ENCODE measurements at regions not wholly inside any gene's neighbourhood (a gene's known extent, or its start where the extent isn't known, plus 50 kb on each side); places are given as distances from the start of the nearest gene placed in this dataset.
"Not testable (repeated sequence)": the region's sequence is repeated elsewhere in the genome, so short reads cannot be mapped to it uniquely, and the experiment has no call there.

GRCh38 chr21:24509131-24509530 lies 1098.2 kb downstream of the MRPL39 start:
- Mint-ChIP-seq H3K9me3 (ENCODE audit: low read depth) (peaks cover 22% of the 10 kb centered on the region), H3K4me3 (ENCODE audit: low read depth) (no peak overlapping the region), H3K4me1 (ENCODE audit: low read depth) (no peaks in the 10 kb centered on the region), H3K27ac (no peak overlapping the region), H3K27me3 (no peaks in the 10 kb centered on the region), H3K36me3 (ENCODE audit: insufficient read depth) (no peaks in the 10 kb centered on the region)
- DNase-seq (ENCODE audit: low spot score, unreplicated experiment) = no peak
- TF ChIP-seq, protein P1, sequence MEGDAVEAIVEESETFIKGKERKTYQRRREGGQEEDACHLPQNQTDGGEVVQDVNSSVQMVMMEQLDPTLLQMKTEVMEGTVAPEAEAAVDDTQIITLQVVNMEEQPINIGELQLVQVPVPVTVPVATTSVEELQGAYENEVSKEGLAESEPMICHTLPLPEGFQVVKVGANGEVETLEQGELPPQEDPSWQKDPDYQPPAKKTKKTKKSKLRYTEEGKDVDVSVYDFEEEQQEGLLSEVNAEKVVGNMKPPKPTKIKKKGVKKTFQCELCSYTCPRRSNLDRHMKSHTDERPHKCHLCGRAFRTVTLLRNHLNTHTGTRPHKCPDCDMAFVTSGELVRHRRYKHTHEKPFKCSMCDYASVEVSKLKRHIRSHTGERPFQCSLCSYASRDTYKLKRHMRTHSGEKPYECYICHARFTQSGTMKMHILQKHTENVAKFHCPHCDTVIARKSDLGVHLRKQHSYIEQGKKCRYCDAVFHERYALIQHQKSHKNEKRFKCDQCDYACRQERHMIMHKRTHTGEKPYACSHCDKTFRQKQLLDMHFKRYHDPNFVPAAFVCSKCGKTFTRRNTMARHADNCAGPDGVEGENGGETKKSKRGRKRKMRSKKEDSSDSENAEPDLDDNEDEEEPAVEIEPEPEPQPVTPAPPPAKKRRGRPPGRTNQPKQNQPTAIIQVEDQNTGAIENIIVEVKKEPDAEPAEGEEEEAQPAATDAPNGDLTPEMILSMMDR (IDR thresholded peaks at IDR 0.05; ENCODE audit: unreplicated experiment) = no peak

- H3K27me3 Mint-ChIP-seq = no peaks in the 10 kb centered on the region
- DNase-seq (ENCODE audit: low spot score, unreplicated experiment) = no peak
- H3K36me3 Mint-ChIP-seq (ENCODE audit: insufficient read depth) = no peaks in the 10 kb centered on the region
These were observed 1120.3 kb downstream of the MRPL39 start for GRCh38 chr21:24486973-24487372.

DNA sequence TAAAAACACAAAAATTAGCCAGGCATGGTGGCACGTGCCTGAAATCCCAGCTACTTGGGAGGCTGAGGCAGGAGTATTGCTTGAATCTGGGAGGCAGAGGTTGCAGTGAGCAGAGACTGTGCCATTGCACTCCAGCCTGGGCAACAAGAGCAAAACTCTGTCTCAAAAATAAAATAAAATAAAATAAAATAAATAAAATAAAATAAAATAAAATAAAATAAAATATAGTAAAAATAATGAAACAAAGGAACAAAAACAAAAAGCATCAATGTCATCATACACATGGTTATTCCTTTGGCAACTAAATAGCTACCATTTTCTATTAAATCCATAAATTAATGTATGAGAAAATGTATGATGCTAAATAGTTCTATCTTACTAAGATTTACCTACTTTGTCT lies 1123.9 kb downstream of the MRPL39 start:
- H3K4me1 Mint-ChIP-seq (ENCODE audit: low read depth); H3K36me3 Mint-ChIP-seq (ENCODE audit: insufficient read depth); H3K27ac Mint-ChIP-seq; H3K27me3 Mint-ChIP-seq; DNase-seq (ENCODE audit: low spot score, unreplicated experiment); H3K4me3 Mint-ChIP-seq (ENCODE audit: low read depth): not testable (repeated sequence)
- peaks cover 14% of the 10 kb centered on the region for H3K9me3 Mint-ChIP-seq (ENCODE audit: low read depth)

More at GRCh38 chr21:24486973-24487372, 1120.3 kb downstream of the MRPL39 start:
- TF ChIP-seq, protein P1 (IDR thresholded peaks at IDR 0.05; ENCODE audit: unreplicated experiment) = no peak
- Mint-ChIP-seq H3K27ac (no peak overlapping the region), H3K4me1 (ENCODE audit: low read depth) (no peaks in the 10 kb centered on the region), H3K9me3 (ENCODE audit: low read depth) (peaks cover 17% of the 10 kb centered on the region), H3K4me3 (ENCODE audit: low read depth) (no peak overlapping the region)

DNA sequence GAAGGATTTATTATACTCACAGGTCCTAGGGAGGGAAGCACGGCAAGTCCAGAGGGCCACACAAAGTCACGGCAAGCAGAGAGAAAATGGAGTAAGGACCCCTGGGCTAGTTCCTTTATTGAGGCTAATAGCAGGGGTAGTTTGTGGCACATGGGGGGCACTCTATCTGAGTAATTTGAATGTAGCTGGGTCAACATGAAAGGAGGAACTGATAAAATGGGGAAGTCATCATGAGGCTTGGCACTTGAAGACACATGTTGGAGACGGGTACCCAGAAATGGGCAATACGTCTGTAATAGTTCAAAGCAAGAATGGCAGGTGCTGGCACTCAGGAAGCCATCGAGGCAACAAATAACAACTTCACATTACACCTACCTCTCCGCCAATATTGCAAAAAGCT lies 1136.4 kb downstream of the MRPL39 start:
- H3K36me3 Mint-ChIP-seq (ENCODE audit: insufficient read depth) = no peaks in the 10 kb centered on the region
- H3K4me3 Mint-ChIP-seq (ENCODE audit: low read depth) = no peak overlapping the region
- TF ChIP-seq, protein P1 (IDR thresholded peaks at IDR 0.05; ENCODE audit: unreplicated experiment) = no peak
- H3K4me1 Mint-ChIP-seq (ENCODE audit: low read depth) = no peaks in the 10 kb centered on the region
- no peak for DNase-seq (ENCODE audit: low spot score, unreplicated experiment)
- peaks cover 9% of the 10 kb centered on the region for H3K9me3 Mint-ChIP-seq (ENCODE audit: low read depth)
- no peaks in the 10 kb centered on the region for H3K27me3 Mint-ChIP-seq
- no peak overlapping the region for H3K27ac Mint-ChIP-seq

- TF ChIP-seq, protein P1 (IDR thresholded peaks at IDR 0.05; ENCODE audit: unreplicated experiment) = no peak
- Mint-ChIP-seq H3K27me3 (no peaks in the 10 kb centered on the region), H3K27ac (no peak overlapping the region), H3K4me1 (ENCODE audit: low read depth) (no peaks in the 10 kb centered on the region), H3K4me3 (ENCODE audit: low read depth) (no peak overlapping the region), H3K36me3 (ENCODE audit: insufficient read depth) (no peaks in the 10 kb centered on the region), H3K9me3 (ENCODE audit: low read depth) (no peaks in the 10 kb centered on the region)
- DNase-seq (ENCODE audit: low spot score, unreplicated experiment) = no peak
These were observed 1150.9 kb downstream of the MRPL39 start for GRCh38 chr21:24456358-24456757.

DNA sequence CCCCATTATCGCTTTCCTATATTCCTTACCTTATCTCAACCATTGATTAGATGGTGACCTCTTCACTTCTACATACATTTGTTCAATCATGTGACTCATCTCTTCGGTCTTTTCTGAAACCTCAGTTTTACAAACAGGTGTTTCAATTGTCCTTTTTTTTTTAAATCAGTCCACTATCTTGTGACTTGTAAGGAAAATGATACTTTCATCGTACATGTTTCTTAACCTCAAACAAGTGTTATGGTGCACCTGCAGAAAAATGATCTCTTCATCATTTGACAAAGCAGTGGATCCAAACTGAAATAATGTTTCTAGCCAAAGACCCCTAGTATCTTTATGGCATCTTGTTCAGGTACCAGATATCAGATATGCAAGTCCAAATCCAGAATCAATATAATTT lies 1157.2 kb downstream of the MRPL39 start:
- Mint-ChIP-seq H3K4me3 (ENCODE audit: low read depth) (no peak overlapping the region), H3K36me3 (ENCODE audit: insufficient read depth) (no peaks in the 10 kb centered on the region), H3K27ac (no peak overlapping the region), H3K27me3 (no peaks in the 10 kb centered on the region), H3K9me3 (ENCODE audit: low read depth) (peaks cover 12% of the 10 kb centered on the region), H3K4me1 (ENCODE audit: low read depth) (no peaks in the 10 kb centered on the region)
- no peak for DNase-seq (ENCODE audit: low spot score, unreplicated experiment)
- TF ChIP-seq, protein P1 (IDR thresholded peaks at IDR 0.05; ENCODE audit: unreplicated experiment) = no peak
